ENCODE measurements at regions not wholly inside any gene's neighbourhood (a gene's known extent, or its start where the extent isn't known, plus 50 kb on each side); places are given as distances from the start of the nearest gene placed in this dataset.
"Not testable (repeated sequence)": the region's sequence is repeated elsewhere in the genome, so short reads cannot be mapped to it uniquely, and the experiment has no call there.

GRCh38 chr4:179048839-179049453 lies 1606.7 kb upstream of the AGA start:
- H3K9me3 ChIP-seq (ENCODE audit: insufficient read depth, low read length, severe bottlenecking), result no peaks in the 10 kb centered on the region
- no peak for ATAC-seq (ENCODE audit: insufficient read depth, low read depth)
- no peak overlapping the region for H3K4me2 ChIP-seq (ENCODE audit: insufficient read depth, low read length)
- no peaks in the 10 kb centered on the region for H3K27me3 ChIP-seq (ENCODE audit: insufficient read depth, low read length, poor library complexity)
- H4K20me1 ChIP-seq (ENCODE audit: insufficient read depth, low read length), result no peaks in the 10 kb centered on the region
- H2AFZ ChIP-seq (ENCODE audit: low read depth, low read length), result no peak overlapping the region
- no peak for DNase-seq
- H3K36me3 ChIP-seq (ENCODE audit: insufficient read depth, low read length), result no peaks in the 10 kb centered on the region
- H3K4me1 ChIP-seq (ENCODE audit: insufficient read depth, low read length), result no peaks in the 10 kb centered on the region
- TF ChIP-seq CTCF (IDR thresholded peaks at IDR 0.05; ENCODE audit: borderline replicate concordance, extremely low read depth, low read length, poor library complexity, severe bottlenecking) (no peak), EZH2 (IDR thresholded peaks at IDR 0.05; ENCODE audit: borderline replicate concordance, low read depth, low read length, severe bottlenecking) (no peak)
- H3K4me3 ChIP-seq (ENCODE audit: low read depth in 1 of 2, low read length in 2 of 2), result no peak overlapping the region
- no peak overlapping the region for H3K9ac ChIP-seq (ENCODE audit: low read depth, low read length)
- H3K27ac ChIP-seq (ENCODE audit: low read length), result no peak overlapping the region
- H3K79me2 ChIP-seq (ENCODE audit: insufficient read depth, low read length), result no peaks in the 10 kb centered on the region

GRCh38 chr4:179051206-179051605 lies 1609.0 kb upstream of the AGA start:
- Histone ChIP-seq H3K9ac (ENCODE audit: low read depth, low read length) (no peak overlapping the region), H3K27ac (ENCODE audit: low read length) (no peak overlapping the region), H3K27me3 (ENCODE audit: insufficient read depth, low read length, poor library complexity) (no peaks in the 10 kb centered on the region), H3K4me3 (ENCODE audit: low read depth in 1 of 2, low read length in 2 of 2) (no peak overlapping the region), H2AFZ (ENCODE audit: low read depth, low read length) (no peak overlapping the region), H3K9me3 (ENCODE audit: insufficient read depth, low read length, severe bottlenecking) (no peaks in the 10 kb centered on the region), H4K20me1 (ENCODE audit: insufficient read depth, low read length) (no peaks in the 10 kb centered on the region), H3K4me1 (ENCODE audit: insufficient read depth, low read length) (no peaks in the 10 kb centered on the region), H3K4me2 (ENCODE audit: insufficient read depth, low read length) (no peak overlapping the region), H3K79me2 (ENCODE audit: insufficient read depth, low read length) (no peaks in the 10 kb centered on the region), H3K36me3 (ENCODE audit: insufficient read depth, low read length) (no peaks in the 10 kb centered on the region)
- ATAC-seq (ENCODE audit: insufficient read depth, low read depth) (no peak), DNase-seq (no peak)
- TF ChIP-seq EZH2 (IDR thresholded peaks at IDR 0.05; ENCODE audit: borderline replicate concordance, low read depth, low read length, severe bottlenecking) (no peak), CTCF (IDR thresholded peaks at IDR 0.05; ENCODE audit: borderline replicate concordance, extremely low read depth, low read length, poor library complexity, severe bottlenecking) (no peak)

GRCh38 chr4:179059396-179059795 lies 1617.2 kb upstream of the AGA start:
- Histone ChIP-seq H3K27me3 (ENCODE audit: insufficient read depth, low read length, poor library complexity) (no peaks in the 10 kb centered on the region), H3K4me3 (ENCODE audit: low read depth in 1 of 2, low read length in 2 of 2) (no peak overlapping the region), H3K9ac (ENCODE audit: low read depth, low read length) (no peak overlapping the region), H4K20me1 (ENCODE audit: insufficient read depth, low read length) (no peaks in the 10 kb centered on the region), H2AFZ (ENCODE audit: low read depth, low read length) (no peak overlapping the region), H3K4me2 (ENCODE audit: insufficient read depth, low read length) (no peak overlapping the region), H3K79me2 (ENCODE audit: insufficient read depth, low read length) (no peaks in the 10 kb centered on the region), H3K36me3 (ENCODE audit: insufficient read depth, low read length) (no peaks in the 10 kb centered on the region), H3K9me3 (ENCODE audit: insufficient read depth, low read length, severe bottlenecking) (no peaks in the 10 kb centered on the region), H3K27ac (ENCODE audit: low read length) (no peak overlapping the region), H3K4me1 (ENCODE audit: insufficient read depth, low read length) (no peaks in the 10 kb centered on the region)
- DNase-seq, result no peak
- ATAC-seq (ENCODE audit: insufficient read depth, low read depth), result no peak
- TF ChIP-seq CTCF (IDR thresholded peaks at IDR 0.05; ENCODE audit: borderline replicate concordance, extremely low read depth, low read length, poor library complexity, severe bottlenecking), result no peak
- TF ChIP-seq EZH2 (IDR thresholded peaks at IDR 0.05; ENCODE audit: borderline replicate concordance, low read depth, low read length, severe bottlenecking), result no peak

GRCh38 chr4:179066254-179066653 lies 1624.0 kb upstream of the AGA start:
- DNase-seq; H3K36me3 ChIP-seq (ENCODE audit: insufficient read depth, low read length); H3K27me3 ChIP-seq (ENCODE audit: insufficient read depth, low read length, poor library complexity); H2AFZ ChIP-seq (ENCODE audit: low read depth, low read length); ATAC-seq (ENCODE audit: insufficient read depth, low read depth); H3K4me3 ChIP-seq (ENCODE audit: low read depth in 1 of 2, low read length in 2 of 2); H3K9me3 ChIP-seq (ENCODE audit: insufficient read depth, low read length, severe bottlenecking); H4K20me1 ChIP-seq (ENCODE audit: insufficient read depth, low read length); H3K4me1 ChIP-seq (ENCODE audit: insufficient read depth, low read length); H3K79me2 ChIP-seq (ENCODE audit: insufficient read depth, low read length); H3K9ac ChIP-seq (ENCODE audit: low read depth, low read length); H3K27ac ChIP-seq (ENCODE audit: low read length); H3K4me2 ChIP-seq (ENCODE audit: insufficient read depth, low read length): not testable (repeated sequence)
